ENCODE measurements at regions not wholly inside any gene's neighbourhood (a gene's known extent, or its start where the extent isn't known, plus 50 kb on each side); places are given as distances from the start of the nearest gene placed in this dataset.

DNA sequence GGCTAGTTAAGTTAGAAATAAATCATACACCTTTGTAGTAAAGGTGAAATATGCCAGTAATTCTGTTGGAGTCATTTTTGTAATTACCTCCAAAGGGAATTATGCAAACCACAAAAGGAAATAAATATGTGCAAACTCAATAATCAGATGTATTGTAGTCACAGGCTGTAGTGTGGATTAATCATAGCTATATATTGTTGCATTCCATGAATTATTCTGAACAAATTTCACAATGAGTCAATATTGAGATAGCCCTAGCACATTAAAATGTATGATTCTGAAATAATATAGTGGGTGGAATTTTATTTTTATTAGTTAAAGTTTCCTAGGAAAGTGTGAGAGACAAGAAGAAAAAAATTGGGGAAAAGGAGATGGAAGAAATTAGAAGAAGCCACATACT lies 790.5 kb upstream of the PCDH20 start:
- TF ChIP-seq, protein P1, sequence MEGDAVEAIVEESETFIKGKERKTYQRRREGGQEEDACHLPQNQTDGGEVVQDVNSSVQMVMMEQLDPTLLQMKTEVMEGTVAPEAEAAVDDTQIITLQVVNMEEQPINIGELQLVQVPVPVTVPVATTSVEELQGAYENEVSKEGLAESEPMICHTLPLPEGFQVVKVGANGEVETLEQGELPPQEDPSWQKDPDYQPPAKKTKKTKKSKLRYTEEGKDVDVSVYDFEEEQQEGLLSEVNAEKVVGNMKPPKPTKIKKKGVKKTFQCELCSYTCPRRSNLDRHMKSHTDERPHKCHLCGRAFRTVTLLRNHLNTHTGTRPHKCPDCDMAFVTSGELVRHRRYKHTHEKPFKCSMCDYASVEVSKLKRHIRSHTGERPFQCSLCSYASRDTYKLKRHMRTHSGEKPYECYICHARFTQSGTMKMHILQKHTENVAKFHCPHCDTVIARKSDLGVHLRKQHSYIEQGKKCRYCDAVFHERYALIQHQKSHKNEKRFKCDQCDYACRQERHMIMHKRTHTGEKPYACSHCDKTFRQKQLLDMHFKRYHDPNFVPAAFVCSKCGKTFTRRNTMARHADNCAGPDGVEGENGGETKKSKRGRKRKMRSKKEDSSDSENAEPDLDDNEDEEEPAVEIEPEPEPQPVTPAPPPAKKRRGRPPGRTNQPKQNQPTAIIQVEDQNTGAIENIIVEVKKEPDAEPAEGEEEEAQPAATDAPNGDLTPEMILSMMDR (IDR thresholded peaks at IDR 0.05) = no peak
- no peak for TF ChIP-seq ZFX (IDR thresholded peaks at IDR 0.05; ENCODE audit: borderline replicate concordance)

Data from 22Rv1 (cell line).